ENCODE measurements at regions not wholly inside any gene's neighbourhood (a gene's known extent, or its start where the extent isn't known, plus 50 kb on each side); places are given as distances from the start of the nearest gene placed in this dataset.

DNA sequence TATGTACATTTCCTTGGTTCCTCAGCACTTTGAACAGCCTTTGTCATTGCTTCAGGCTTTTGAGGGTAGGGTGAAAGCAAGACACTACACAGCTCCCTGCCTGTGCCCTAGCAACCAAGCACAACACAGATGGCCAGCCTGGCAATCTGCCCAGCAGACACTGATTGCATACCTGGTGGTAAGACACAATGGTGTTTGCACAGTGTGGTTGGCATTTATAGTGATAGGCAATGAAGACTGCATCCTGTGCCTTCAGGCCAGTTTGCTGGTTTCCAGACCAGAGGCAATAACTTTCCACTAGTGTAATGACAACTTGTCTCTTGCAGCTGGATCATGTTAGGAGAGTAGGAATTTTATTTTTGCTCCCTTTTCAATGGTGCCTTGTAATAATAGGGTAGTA lies 144.5 kb upstream of the TNC start:
- Mint-ChIP-seq H3K27ac (no peak overlapping the region), H3K4me1 (ENCODE audit: low read depth) (no peaks in the 10 kb centered on the region), H3K4me3 (no peak overlapping the region), H3K36me3 (ENCODE audit: low read depth) (no peaks in the 10 kb centered on the region), H3K9me3 (no peaks in the 10 kb centered on the region), H3K27me3 (peaks cover 4% of the 10 kb centered on the region)

DNA sequence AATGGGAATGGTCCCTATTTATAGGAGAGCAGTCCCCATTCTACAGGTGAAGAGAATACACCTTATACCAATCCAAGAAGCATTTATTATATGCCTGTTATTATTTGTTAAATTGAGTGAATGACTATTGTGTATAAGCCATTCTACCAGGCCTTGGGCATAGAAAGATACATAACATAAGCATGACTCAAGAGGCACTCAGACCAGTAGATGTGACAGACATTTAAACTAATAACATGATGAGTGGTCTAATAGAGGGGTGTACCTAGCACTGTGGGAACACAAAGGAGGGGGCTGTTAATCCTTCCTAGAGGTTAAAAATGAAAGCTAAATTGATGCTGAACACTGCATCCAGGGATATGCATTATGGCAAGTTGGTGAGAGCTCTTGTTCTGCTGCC lies 145.0 kb upstream of the TNC start:
- no peaks in the 10 kb centered on the region for H3K9me3 Mint-ChIP-seq
- no peak overlapping the region for H3K4me3 Mint-ChIP-seq
- H3K36me3 Mint-ChIP-seq (ENCODE audit: low read depth) = no peaks in the 10 kb centered on the region
- peaks cover 4% of the 10 kb centered on the region for H3K27me3 Mint-ChIP-seq
- H3K27ac Mint-ChIP-seq = no peak overlapping the region
- no peaks in the 10 kb centered on the region for H3K4me1 Mint-ChIP-seq (ENCODE audit: low read depth)

GRCh38 chr9:115263371-115264075 lies 145.6 kb upstream of the TNC start:
- H3K9me3 Mint-ChIP-seq = no peaks in the 10 kb centered on the region
- H3K4me1 Mint-ChIP-seq (ENCODE audit: low read depth) = no peaks in the 10 kb centered on the region
- H3K4me3 Mint-ChIP-seq = no peak overlapping the region
- peaks cover 4% of the 10 kb centered on the region for H3K27me3 Mint-ChIP-seq
- H3K27ac Mint-ChIP-seq = no peak overlapping the region
- H3K36me3 Mint-ChIP-seq (ENCODE audit: low read depth) = no peaks in the 10 kb centered on the region

DNA sequence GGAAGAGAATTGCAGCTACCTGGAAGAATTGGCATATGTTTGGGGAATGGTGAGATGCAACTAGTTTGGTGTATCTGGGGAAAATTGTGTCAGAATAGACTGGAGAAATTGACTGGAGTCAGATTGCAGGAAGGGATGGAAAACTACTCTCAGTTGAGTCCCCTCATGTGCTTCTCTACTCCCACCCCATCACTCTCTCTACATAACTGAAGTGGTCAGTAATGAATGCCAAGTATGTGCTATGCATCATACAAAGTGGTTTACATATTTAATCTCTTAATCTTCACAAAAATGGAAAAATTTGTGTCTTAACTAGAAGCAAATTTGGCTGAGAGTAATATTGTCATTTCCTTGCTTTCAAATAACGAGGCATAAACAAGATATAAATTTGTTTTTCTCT lies 146.4 kb upstream of the TNC start:
- Mint-ChIP-seq H3K27me3 (peaks cover 4% of the 10 kb centered on the region), H3K4me3 (no peak overlapping the region), H3K9me3 (no peaks in the 10 kb centered on the region), H3K4me1 (ENCODE audit: low read depth) (no peaks in the 10 kb centered on the region), H3K27ac (no peak overlapping the region), H3K36me3 (ENCODE audit: low read depth) (no peaks in the 10 kb centered on the region)

GRCh38 chr9:115267790-115268189 lies 149.8 kb upstream of the TNC start:
- H3K9me3 Mint-ChIP-seq = no peaks in the 10 kb centered on the region
- peaks cover 4% of the 10 kb centered on the region for H3K27me3 Mint-ChIP-seq
- H3K4me1 Mint-ChIP-seq (ENCODE audit: low read depth) = no peaks in the 10 kb centered on the region
- H3K4me3 Mint-ChIP-seq = no peak overlapping the region
- no peaks in the 10 kb centered on the region for H3K36me3 Mint-ChIP-seq (ENCODE audit: low read depth)
- no peak overlapping the region for H3K27ac Mint-ChIP-seq

DNA sequence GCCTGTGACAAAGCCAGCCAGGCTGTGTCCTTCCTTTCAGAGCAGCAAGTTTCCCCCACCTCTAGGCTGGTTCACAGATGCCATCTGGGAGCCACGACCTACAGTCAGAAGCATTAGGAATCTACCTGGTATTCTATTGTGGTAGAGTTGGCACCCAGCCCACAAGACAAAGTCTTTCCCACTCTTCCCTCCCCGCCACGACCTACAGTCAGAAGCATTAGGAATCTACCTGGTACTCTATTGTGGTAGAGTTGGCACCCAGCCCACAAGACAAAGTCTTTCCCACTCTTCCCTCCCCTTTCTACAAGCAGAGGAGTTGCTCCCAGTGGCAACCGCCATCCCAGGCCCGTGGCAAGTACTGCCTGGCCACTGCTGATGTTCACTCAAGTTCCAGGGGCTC lies 157.8 kb upstream of the TNC start:
- Mint-ChIP-seq H3K27ac (no peak overlapping the region), H3K4me1 (ENCODE audit: low read depth) (no peaks in the 10 kb centered on the region), H3K9me3 (no peaks in the 10 kb centered on the region), H3K27me3 (peaks cover 6% of the 10 kb centered on the region), H3K4me3 (no peak overlapping the region), H3K36me3 (ENCODE audit: low read depth) (no peaks in the 10 kb centered on the region)

DNA sequence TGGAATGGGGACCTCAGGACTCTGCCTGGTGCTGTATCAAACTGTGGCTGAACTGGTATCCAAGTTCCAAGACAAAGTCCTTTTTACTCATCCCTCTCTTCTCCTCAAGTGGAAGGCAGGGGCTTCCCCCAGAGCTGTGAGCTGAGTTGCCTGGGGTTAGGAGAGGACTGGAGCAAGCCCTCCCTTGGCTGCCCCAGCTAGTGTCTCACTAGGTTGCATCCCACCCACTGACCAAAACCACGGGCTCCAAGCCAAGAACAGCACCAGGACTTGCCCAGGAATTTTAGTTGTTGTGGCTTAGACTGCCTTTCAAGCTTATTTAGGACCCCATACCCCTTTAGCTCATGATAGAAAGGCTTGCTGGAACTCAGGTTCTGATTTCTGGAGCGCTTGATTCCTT lies 158.7 kb upstream of the TNC start:
- Mint-ChIP-seq H3K27ac (no peak overlapping the region), H3K4me3 (no peak overlapping the region), H3K36me3 (ENCODE audit: low read depth) (no peaks in the 10 kb centered on the region), H3K27me3 (peaks cover 6% of the 10 kb centered on the region), H3K4me1 (ENCODE audit: low read depth) (no peaks in the 10 kb centered on the region), H3K9me3 (no peaks in the 10 kb centered on the region)

- no peaks in the 10 kb centered on the region for H3K4me1 Mint-ChIP-seq (ENCODE audit: low read depth)
- no peaks in the 10 kb centered on the region for H3K9me3 Mint-ChIP-seq
- peaks cover 9% of the 10 kb centered on the region for H3K27me3 Mint-ChIP-seq
- no peak overlapping the region for H3K27ac Mint-ChIP-seq
- H3K36me3 Mint-ChIP-seq (ENCODE audit: low read depth) = no peaks in the 10 kb centered on the region
- H3K4me3 Mint-ChIP-seq = no peak overlapping the region
These were observed 159.3 kb upstream of the TNC start for GRCh38 chr9:115277301-115277700.

- Mint-ChIP-seq H3K4me3 (no peak overlapping the region), H3K27ac (no peak overlapping the region), H3K27me3 (peaks cover 13% of the 10 kb centered on the region), H3K36me3 (ENCODE audit: low read depth) (no peaks in the 10 kb centered on the region), H3K9me3 (no peaks in the 10 kb centered on the region), H3K4me1 (ENCODE audit: low read depth) (no peaks in the 10 kb centered on the region)
These were observed 160.5 kb upstream of the TNC start for GRCh38 chr9:115278326-115279035.

DNA sequence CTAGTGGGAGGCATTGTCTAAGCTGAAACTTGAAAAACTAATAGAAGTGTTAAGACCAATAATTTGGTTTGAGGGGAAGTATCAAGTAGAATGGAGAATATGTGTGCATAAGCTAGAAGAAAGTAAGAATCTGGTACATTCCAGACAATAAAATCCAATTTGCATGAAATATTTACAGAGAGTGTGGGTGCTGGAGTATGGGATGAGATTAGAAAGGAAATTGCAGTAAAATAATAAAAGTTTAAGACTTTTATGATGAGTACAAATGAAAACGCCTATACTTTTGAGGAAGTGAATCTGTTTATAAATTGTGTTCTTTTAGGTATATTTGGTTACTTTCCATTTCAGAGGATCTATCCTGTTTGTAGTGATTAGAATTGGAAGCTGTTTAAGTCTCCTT lies 165.4 kb upstream of the TNC start:
- no peaks in the 10 kb centered on the region for H3K4me1 Mint-ChIP-seq (ENCODE audit: low read depth)
- peaks cover 22% of the 10 kb centered on the region for H3K27me3 Mint-ChIP-seq
- no peak overlapping the region for H3K4me3 Mint-ChIP-seq
- H3K36me3 Mint-ChIP-seq (ENCODE audit: low read depth) = no peaks in the 10 kb centered on the region
- no peak overlapping the region for H3K27ac Mint-ChIP-seq
- H3K9me3 Mint-ChIP-seq = no peaks in the 10 kb centered on the region

GRCh38 chr9:115285836-115286235 lies 167.9 kb upstream of the TNC start:
- no peaks in the 10 kb centered on the region for H3K4me1 Mint-ChIP-seq (ENCODE audit: low read depth)
- H3K9me3 Mint-ChIP-seq = no peaks in the 10 kb centered on the region
- no peak overlapping the region for H3K27ac Mint-ChIP-seq
- no peak overlapping the region for H3K4me3 Mint-ChIP-seq
- no peaks in the 10 kb centered on the region for H3K36me3 Mint-ChIP-seq (ENCODE audit: low read depth)
- peaks cover 16% of the 10 kb centered on the region for H3K27me3 Mint-ChIP-seq

DNA sequence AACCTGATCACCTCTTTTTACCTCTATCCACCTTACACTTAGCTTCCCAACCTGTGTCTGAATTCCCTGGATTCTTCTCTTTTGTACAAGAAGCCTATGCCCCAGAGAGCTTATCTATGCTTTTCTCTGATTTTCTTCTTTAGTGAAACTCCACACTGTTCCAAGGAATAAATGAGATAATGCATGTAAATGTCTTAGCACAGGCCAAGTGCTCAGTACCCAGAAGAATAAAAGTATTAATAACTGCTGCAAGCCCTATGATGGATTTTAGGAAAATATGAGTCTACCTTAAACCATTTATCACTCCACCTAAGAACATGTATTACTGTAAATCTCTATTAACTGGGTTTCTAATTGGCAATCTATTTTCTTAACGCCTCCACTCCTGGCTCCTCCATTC lies 168.5 kb upstream of the TNC start:
- Mint-ChIP-seq H3K27ac (no peak overlapping the region), H3K4me3 (no peak overlapping the region), H3K4me1 (ENCODE audit: low read depth) (no peaks in the 10 kb centered on the region), H3K27me3 (peaks cover 16% of the 10 kb centered on the region), H3K36me3 (ENCODE audit: low read depth) (no peaks in the 10 kb centered on the region), H3K9me3 (no peaks in the 10 kb centered on the region)

GRCh38 chr9:115289757-115290208 lies 171.8 kb upstream of the TNC start:
- H3K9me3 Mint-ChIP-seq = no peaks in the 10 kb centered on the region
- no peaks in the 10 kb centered on the region for H3K36me3 Mint-ChIP-seq (ENCODE audit: low read depth)
- peaks cover 9% of the 10 kb centered on the region for H3K27me3 Mint-ChIP-seq
- no peak overlapping the region for H3K4me3 Mint-ChIP-seq
- H3K4me1 Mint-ChIP-seq (ENCODE audit: low read depth) = no peaks in the 10 kb centered on the region
- no peak overlapping the region for H3K27ac Mint-ChIP-seq

DNA sequence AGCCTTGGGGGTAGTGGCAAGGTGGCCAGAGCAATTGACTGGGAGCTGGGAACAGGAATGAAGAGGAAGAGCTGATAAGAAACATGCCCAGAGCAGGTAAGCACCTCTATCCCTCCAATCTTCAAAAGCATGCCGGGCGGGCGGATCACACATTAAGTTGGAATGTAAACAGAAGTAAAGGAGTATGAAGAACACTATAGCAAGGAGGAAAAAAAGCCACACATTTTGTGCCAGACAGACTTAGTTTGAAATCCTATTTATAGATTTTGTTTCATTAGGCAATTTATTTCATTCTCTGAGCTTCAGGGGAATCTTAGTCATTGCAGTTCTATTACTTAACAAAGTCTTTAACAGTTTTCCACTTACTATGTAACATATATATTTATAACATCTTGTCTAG lies 173.9 kb upstream of the TNC start:
- no peaks in the 10 kb centered on the region for H3K4me1 Mint-ChIP-seq (ENCODE audit: low read depth)
- no peak overlapping the region for H3K27ac Mint-ChIP-seq
- peaks cover 4% of the 10 kb centered on the region for H3K27me3 Mint-ChIP-seq
- no peaks in the 10 kb centered on the region for H3K36me3 Mint-ChIP-seq (ENCODE audit: low read depth)
- H3K4me3 Mint-ChIP-seq = no peak overlapping the region
- H3K9me3 Mint-ChIP-seq = no peaks in the 10 kb centered on the region

- Mint-ChIP-seq H3K36me3 (ENCODE audit: low read depth) (no peaks in the 10 kb centered on the region), H3K27me3 (no peaks in the 10 kb centered on the region), H3K4me3 (no peak overlapping the region), H3K27ac (no peak overlapping the region), H3K9me3 (no peaks in the 10 kb centered on the region), H3K4me1 (ENCODE audit: low read depth) (no peaks in the 10 kb centered on the region)
These were observed 174.8 kb upstream of the TNC start for GRCh38 chr9:115292584-115293279.

Data from stimulated activated naive CD8-positive, alpha-beta T cell treated with anti-CD3 and anti-CD28 coated beads, Interleukin-15, Interleukin-2, amounts not matched to agents 100 ng/mL and 50 ng/mL, for 24 hours (primary cell).